Ramos (cell line): ENCODE measurements at regions not wholly inside any gene's neighbourhood (a gene's known extent, or its start where the extent isn't known, plus 50 kb on each side); places are given as distances from the start of the nearest gene placed in this dataset.
"Not testable (repeated sequence)": the region's sequence is repeated elsewhere in the genome, so short reads cannot be mapped to it uniquely, and the experiment has no call there.

Source experiments
- in situ Hi-C: fragments of 300-500 bp; cut with MboI; formaldehyde crosslinking; loops from one replicate; pipeline ENCODE4 v1.14.3; 2022; ENCODE audit warnings: low sequenced_read_pairs; ENCODE audit not compliant: unreplicated experiment

GRCh38 chr12:131540138-131540623, 170.7 kb upstream of the SFSWAP start:
- in situ Hi-C loops: no loop called here

- in situ Hi-C loops: not testable (repeated sequence)
These were observed 169.4 kb upstream of the SFSWAP start for GRCh38 chr12:131541512-131541911.

DNA sequence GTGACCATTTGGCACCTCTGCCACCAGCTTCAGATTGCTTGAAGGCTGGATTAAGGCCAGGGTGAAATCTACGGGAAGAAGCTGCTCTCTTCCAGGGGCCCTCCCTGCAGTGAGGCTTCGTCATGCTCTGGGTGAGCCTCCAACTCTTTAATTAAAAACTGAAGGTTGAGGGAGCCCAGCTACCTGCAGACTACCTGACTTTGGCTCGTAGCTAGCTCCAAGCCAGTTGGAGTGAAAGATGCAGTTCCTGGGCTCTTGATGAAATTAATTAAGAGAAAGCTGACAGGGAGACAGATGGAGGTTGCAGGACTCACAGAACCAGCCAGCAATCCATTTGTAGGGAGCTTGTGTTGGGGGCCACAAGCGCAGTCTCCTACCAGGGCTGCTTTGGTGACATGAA, 168.5 kb upstream of the SFSWAP start:
- in situ Hi-C loops: no loop called here

DNA sequence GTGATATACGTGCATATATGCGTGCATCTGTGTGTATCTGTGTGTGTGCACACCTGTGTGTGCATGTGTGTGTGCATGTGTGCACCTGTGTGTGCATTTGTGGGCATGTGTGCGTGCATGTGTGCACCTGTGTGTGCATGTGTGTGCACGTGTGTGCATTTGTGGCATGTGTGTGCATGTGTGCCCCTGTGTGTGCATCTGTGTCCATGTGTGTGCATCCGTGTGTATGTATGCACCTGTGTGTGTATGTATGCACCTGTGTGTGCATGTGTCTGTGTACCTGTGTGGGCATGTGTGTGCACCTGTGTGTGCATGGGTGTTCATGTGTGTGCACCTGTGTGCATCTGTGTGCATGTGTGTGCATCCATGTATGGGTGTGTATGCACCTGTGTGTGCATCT, 167.8 kb upstream of the SFSWAP start:
- in situ Hi-C loops: no loop called here

- in situ Hi-C loops: no loop called here
These were observed 163.3 kb upstream of the SFSWAP start for GRCh38 chr12:131547555-131547954.

- in situ Hi-C loops: no loop called here
These were observed 160.8 kb upstream of the SFSWAP start for GRCh38 chr12:131550121-131550520.

DNA sequence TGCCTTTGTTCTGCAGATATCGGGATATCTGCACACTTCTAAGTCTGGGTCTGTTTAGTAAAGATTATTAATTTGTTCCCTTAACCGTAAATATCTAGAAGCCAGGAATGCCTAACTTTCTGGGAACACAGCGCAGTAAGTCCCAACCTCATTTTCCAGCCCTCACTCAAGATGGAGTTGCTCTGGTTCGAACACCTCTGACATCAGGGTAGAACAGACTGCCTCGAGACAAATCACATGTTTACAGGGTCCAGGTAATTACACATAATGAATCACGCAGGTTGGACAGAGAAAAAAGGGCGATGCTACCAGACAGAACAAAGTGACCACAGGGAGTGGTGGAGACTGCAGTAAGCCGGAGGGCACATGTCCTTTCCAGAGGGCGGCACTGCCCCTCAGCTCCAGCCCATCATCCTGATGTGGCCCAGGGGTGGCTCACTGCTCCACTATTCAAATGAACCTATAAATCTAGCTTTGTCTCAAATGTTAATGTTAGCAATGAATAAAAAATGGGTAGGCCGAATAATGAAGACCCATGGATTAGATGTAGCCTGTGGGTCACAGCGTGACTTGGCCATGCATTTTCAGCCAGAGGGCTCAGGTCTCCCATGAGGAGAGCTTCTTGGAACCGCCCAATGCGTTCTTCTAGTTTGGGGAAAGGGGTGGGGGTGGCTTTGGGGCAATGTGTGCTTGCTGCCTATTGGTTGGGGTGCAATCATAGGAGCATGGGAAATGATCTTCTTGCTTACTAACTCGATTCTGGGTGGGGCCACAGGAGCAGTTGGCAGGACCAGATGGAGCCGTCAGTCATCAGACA, 159.0 kb upstream of the SFSWAP start:
- in situ Hi-C loops: no loop called here

DNA sequence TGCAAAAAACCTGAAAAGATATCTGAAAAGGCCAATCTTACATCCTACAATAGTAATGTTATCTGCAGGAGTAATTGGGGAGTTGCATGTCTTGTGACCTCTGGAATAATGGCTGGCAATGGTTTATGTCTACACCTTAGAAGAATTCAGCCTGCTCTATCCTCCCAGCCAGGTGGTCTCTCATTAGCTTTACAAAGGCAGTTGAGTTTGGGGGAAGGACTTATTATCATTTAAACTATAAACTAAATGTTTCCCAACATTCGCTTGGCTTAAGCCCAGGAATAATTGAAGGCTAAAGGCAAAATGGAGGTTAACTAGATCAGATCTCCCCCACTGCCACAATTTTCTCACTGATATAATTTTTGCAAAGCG, 158.4 kb upstream of the SFSWAP start:
- in situ Hi-C loops: no loop called here

DNA sequence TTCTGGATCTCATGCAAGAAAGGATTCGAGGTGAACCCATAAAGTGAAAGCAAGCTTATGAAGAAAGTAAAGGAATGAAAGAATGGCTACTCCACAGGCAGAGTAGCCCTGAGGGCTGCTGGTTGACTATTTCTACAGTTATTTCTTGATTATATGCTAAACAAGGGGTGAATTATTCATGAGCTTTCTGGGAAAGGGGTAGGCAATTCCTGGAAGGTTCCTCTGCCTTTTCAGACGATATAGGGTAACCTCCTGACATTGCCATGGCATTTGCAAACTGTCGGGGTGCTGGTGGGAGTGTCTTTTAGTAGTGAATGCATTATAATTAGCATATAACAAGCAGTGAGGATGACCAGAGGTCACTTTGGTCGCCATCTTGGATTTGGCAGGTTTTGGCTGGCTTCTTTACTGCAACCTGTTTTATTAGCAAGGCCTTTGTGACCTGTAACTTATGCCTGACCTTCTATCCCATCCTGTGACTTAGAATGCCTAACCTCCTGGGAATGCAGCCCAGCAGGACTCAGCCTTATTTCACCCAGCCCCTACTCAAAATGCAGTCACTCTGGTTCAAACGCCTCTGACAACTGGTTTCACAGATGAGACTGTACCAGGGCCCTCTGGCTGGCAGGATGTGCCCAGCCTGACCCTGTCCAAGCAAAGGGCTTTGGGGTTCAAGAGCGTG, 157.7 kb upstream of the SFSWAP start:
- in situ Hi-C loops: no loop called here

DNA sequence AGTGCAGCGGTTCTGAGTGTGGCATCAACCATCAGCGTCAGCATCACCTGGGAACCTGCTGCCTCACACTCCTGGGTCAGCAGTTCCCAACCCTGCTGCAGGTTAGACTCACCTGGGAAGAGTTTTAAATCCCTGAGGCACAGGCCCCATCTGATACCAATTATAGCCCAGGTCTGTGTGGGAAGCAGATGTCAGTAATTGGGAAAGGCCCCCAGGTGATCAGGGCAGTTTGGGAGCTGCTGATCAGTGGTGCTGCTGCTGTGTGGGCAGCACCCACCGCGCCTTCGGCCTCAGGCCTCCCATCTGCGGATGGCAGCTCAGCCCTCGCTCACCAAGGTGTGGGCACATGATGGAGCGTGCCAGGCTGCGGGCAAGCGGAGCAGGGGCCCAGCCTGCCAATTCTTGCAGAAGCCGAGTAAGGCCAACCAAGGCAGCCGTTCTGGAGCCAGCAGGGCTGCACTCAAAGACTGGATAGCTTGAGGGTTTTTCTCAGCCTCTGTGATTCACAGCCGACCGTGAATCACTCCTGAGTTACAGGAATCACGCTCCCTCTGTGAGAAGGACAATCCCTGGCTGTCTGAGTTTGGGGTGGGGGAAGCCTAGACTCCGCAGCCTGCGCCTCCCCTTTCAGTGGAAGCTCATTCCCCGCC, 155.6 kb upstream of the SFSWAP start:
- in situ Hi-C loops: no loop called here

DNA sequence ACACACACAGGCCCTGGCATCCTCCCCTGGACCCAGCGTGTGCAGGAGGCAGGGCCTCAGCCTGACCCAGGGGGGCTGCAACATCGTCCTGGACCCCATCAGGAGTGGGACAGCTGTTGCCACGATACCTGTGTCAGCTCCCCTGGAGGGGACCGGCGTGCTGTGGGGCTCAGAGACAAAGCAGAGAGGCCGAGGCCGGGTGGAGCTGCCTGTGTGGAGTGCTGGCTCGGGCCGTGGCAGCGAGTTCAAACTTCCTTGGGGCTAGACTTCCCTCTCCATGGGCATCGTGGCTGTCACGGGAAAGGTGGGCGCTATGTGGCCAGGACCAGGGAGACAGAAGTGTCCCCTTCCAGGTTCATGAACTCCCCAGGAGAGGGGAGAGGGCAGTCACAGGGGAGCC, 155.0 kb upstream of the SFSWAP start:
- in situ Hi-C loops: no loop called here

- in situ Hi-C loops: no loop called here
These were observed 153.7 kb upstream of the SFSWAP start for GRCh38 chr12:131557078-131557709.

DNA sequence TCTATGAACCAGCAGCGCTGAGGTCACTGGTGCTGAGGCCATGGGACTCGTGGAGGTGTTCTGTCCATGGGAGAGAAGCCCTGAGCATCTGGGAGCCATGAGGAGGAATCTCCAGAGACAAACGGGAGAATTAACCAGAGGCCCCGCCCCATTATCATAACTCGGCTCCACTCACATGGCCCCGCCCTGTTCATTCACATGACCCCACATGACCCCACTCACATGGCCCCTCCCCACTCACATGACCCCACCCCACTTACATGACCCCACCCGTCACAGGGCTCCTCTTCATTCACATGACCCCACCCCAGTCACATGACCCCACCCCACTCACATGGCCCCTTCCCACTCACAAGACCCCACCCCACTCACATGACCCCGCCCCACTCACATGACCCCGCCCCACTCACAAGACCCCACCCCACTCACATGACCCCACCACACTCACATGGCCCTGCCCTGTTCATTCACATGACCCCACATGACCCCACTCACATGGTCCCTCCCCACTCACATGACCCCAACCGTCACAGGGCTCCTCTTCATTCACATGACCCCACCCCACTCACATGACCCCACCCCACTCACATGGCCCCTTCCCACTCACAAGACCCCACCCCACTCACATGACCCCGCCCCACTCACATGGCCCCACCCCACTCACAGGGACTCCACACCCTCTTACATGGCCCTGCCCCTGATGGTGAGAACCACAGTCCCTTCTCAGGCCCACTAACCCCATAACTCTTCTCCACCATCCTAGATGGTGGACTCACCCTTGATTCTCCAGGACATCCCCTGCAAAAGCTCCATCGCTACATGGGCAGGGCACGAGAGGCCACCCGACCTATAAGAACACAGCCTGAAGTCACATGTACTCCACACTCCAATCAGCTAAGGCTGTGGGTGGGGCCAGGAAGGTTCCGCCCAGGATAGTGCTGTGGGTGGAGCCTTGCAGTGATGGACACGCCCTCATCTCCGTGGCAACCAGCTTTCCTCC, 151.1 kb upstream of the SFSWAP start:
- in situ Hi-C loops: no loop called here

GRCh38 chr12:131561051-131561450, 149.8 kb upstream of the SFSWAP start:
- in situ Hi-C loops: no loop called here

- in situ Hi-C loops: no loop called here
These were observed 148.8 kb upstream of the SFSWAP start for GRCh38 chr12:131561891-131562684.

GRCh38 chr12:131564138-131564727, 146.7 kb upstream of the SFSWAP start:
- in situ Hi-C loops: not testable (repeated sequence)

DNA sequence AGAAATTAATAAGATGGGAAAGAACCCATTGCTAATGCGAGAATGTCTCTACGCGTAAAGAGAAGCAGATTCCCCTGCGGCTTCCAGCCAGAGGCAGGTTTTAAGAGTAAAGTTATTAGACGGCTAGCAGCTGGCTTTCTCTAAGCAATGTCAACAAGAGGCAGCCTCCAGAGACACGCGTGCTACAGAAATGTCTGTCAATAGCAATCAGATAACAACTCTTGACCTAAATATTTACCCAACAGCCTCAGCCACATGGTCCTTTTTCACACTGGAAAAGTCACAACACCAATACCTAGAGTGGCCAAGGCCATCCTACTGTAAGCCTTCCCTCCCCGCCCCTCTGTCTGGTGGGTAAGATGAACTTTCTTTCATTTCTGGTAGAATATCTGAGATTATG, 146.0 kb upstream of the SFSWAP start:
- in situ Hi-C loops: no loop called here

DNA sequence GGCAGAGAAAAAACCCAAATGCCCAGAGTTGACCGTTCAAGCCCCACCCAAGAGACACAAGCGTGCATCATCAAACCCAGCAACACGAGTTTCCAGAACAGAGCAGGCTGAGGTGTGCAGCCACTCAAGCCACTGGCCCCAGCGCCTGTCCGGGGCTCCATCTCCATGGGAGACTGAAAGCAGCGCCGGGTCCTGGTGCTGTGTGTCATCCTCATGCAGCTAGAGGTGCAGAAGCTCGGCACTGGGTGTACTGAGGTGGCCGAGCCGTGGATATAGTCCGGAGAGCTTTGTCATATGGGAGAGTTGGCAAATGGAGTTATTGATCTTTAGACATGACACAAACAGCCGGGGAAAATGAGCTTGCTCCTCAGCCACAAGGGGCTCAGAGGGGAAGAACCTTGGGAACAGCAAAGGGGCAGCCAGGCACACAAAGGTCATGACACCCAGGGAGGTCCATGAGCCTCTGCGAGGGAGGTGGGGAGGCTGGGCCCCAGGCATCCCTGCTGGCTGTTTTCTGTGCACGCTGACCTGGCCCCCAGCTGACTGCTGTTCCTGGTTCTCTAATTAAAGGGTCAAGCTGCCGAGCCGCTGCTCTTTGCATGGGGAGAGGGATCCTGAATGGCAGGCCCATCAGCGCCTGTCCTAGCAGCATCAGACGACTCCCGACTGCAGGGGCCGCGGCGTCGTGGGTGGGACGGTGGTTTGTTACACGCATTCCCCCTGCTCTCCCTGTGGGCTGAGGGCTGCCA, 145.4 kb upstream of the SFSWAP start:
- in situ Hi-C loops: no loop called here
